ENCODE measurements at regions not wholly inside any gene's neighbourhood (a gene's known extent, or its start where the extent isn't known, plus 50 kb on each side); places are given as distances from the start of the nearest gene placed in this dataset.

GRCh38 chr7:109094-109493 lies 83.3 kb upstream of the FAM20C start:
- no peak overlapping the region for H3K56ac ChIP-seq (ENCODE audit: extremely low read depth, insufficient read depth, low read length)
- H3K79me1 ChIP-seq (ENCODE audit: low read depth in 1 of 2, low read length in 2 of 2): no peaks in the 10 kb centered on the region
- ATAC-seq (ENCODE audit: low read depth): no peak
- no peaks in the 10 kb centered on the region for H4K20me1 ChIP-seq (ENCODE audit: insufficient read depth, low read length)
- CTCF ChIA-PET: no interaction called here
- no peak overlapping the region for H4K91ac ChIP-seq (ENCODE audit: insufficient read depth, low read depth, low read length)
- TF ChIP-seq ELK1 (IDR thresholded peaks at IDR 0.05; ENCODE audit: borderline replicate concordance, low read depth, low read length) (no peak), BHLHE40 (IDR thresholded peaks at IDR 0.05; ENCODE audit: low read depth, low read length) (no peak), CHD1 (IDR thresholded peaks at IDR 0.05; ENCODE audit: low read depth, low read length) (no peak), MXI1 (IDR thresholded peaks at IDR 0.05; ENCODE audit: borderline replicate concordance, low read depth, low read length) (no peak), CTCF (conservative IDR thresholded peaks at IDR 0.05; ENCODE audit: low read depth, low read length) (no peak), RFX5 (IDR thresholded peaks at IDR 0.05; ENCODE audit: low read depth, low read length) (no peak)
- no peak overlapping the region for H3K14ac ChIP-seq (replicated peaks; ENCODE audit: low read depth, low read length)
- no peak overlapping the region for H2BK120ac ChIP-seq (ENCODE audit: low read depth, low read length)
- intact Hi-C loops (cut with micrococcal nuclease): no loop called here
- H2AFZ ChIP-seq (replicated peaks; ENCODE audit: low read length, poor library complexity): no peak overlapping the region
- H2AK9ac ChIP-seq (replicated peaks; ENCODE audit: low read depth, low read length, poor library complexity): no peak overlapping the region
- 89% methylated on average over 4 of the region's 10 CpGs; no CpG with 5 or more reads in 1 of the 2 experiments for whole genome bisulfite sequencing, 2 experiments (ENCODE audit: extremely low coverage in 2 of 2, insufficient read length in 1 of 2)
- no peaks in the 10 kb centered on the region for H3K36me3 ChIP-seq (ENCODE audit: control insufficient read depth, insufficient read depth, low read length)
- POLR2A ChIA-PET (ENCODE audit: unreplicated experiment): no interaction called here
- dilution Hi-C loops (cut with HindIII; ENCODE audit: low sequenced_read_pairs, unreplicated experiment): no loop called here
- H2BK15ac ChIP-seq (ENCODE audit: low read depth, low read length): no peak overlapping the region
- no peak overlapping the region for H3K4me3 ChIP-seq (ENCODE audit: insufficient read depth, low read depth, low read length)
- H2BK5ac ChIP-seq (ENCODE audit: low read depth, low read length, poor library complexity, severe bottlenecking): no peak overlapping the region
- no peak for DNase-seq
- BruUV-seq (replicated peaks): no TSS peak
- no peak overlapping the region for H2BK20ac ChIP-seq (ENCODE audit: low read depth, low read length)
- H3K27ac ChIP-seq (ENCODE audit: insufficient read depth, low read length): no peak overlapping the region
- no peak overlapping the region for H4K8ac ChIP-seq (ENCODE audit: low read depth in 2 of 2, low read length in 2 of 2)
- peaks cover 7% of the 10 kb centered on the region for H3K9me1 ChIP-seq (ENCODE audit: insufficient read depth, low read length)
- H3K18ac ChIP-seq (ENCODE audit: low read depth, low read length): no peak overlapping the region
- no peaks in the 10 kb centered on the region for H3K27me3 ChIP-seq (ENCODE audit: control insufficient read depth, insufficient read depth, low read length)
- no peak overlapping the region for H3K4ac ChIP-seq (ENCODE audit: low read depth, low read length)
- no peak overlapping the region for H3K4me2 ChIP-seq (ENCODE audit: low read depth, low read length)
- H3K23ac ChIP-seq (ENCODE audit: low read depth, low read length): no peak overlapping the region
- in situ Hi-C loops (cut with MboI; ENCODE audit: low sequenced_read_pairs): no loop called here
- no peak overlapping the region for H4K5ac ChIP-seq (ENCODE audit: low read depth, low read length)
- peaks cover 3% of the 10 kb centered on the region for H3K9me3 ChIP-seq (ENCODE audit: control insufficient read depth, insufficient read depth, low read length)
- H2AK5ac ChIP-seq (ENCODE audit: low read depth, low read length): no peak overlapping the region
- H3K9ac ChIP-seq (ENCODE audit: low read depth, low read length): no peak overlapping the region
- H3K4me1 ChIP-seq (ENCODE audit: control insufficient read depth, insufficient read depth, low read length): no peaks in the 10 kb centered on the region

All from IMR-90 (cell line).